ENCODE measurements at regions not wholly inside any gene's neighbourhood (a gene's known extent, or its start where the extent isn't known, plus 50 kb on each side); places are given as distances from the start of the nearest gene placed in this dataset.

DNA sequence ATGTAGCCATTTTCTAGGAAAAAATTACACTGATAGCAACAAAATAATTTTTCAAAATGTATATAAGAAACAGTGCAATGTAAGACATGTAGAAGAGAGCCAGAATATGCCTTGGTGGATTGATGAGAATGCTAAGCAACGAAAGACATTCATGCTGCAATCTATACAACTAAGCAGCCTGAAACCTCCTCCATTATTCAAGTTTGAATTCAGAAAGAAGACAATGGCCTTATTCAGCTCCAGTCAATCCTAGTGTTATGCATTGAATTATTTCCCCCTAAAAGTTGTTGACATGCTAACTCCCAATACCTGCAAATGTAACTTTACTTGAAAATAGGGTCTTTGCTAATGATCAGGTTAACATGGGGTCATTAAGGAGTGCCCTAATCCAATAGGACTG, 73.5 kb downstream of the BTG1 start:
- no peak for DNase-seq (ENCODE audit: low read depth)
- H3K4me3 ChIP-seq (ENCODE audit: low read depth, low read length) = no peak overlapping the region
- TF ChIP-seq CTCF (IDR thresholded peaks at IDR 0.05; ENCODE audit: insufficient read depth, low read depth, low read length, missing control alignments) = no peak

GRCh38 chr12:92070864-92071445, 74.7 kb downstream of the BTG1 start:
- no peak for TF ChIP-seq CTCF (IDR thresholded peaks at IDR 0.05; ENCODE audit: insufficient read depth, low read depth, low read length, missing control alignments)
- DNase-seq (ENCODE audit: low read depth) = no peak
- no peak overlapping the region for H3K4me3 ChIP-seq (ENCODE audit: low read depth, low read length)

GRCh38 chr12:92070054-92070863, 75.4 kb downstream of the BTG1 start:
- no peak overlapping the region for H3K4me3 ChIP-seq (ENCODE audit: low read depth, low read length)
- no peak for TF ChIP-seq CTCF (IDR thresholded peaks at IDR 0.05; ENCODE audit: insufficient read depth, low read depth, low read length, missing control alignments)
- DNase-seq (ENCODE audit: low read depth) = no peak

DNA sequence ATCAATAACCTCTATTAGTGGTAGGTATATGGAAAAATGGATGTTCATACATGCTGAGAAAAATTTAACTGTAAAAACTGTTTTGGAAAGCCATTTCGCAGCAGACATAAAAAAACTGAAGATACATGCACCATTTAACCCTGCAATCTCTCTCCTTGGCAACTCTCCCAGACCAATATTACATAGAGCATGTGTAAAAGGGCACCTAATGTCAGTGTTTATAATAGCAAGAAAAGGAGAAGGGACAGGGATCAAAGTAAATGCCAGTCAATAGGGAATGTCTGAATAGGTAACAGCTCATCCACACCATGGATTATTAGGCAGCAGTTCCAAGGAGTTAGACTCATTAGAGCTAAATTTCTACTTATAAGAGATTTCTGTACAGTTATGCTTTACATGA, 77.2 kb downstream of the BTG1 start:
- DNase-seq (ENCODE audit: low read depth) = no peak
- H3K4me3 ChIP-seq (ENCODE audit: low read depth, low read length) = no peak overlapping the region
- no peak for TF ChIP-seq CTCF (IDR thresholded peaks at IDR 0.05; ENCODE audit: insufficient read depth, low read depth, low read length, missing control alignments)

- H3K4me3 ChIP-seq (ENCODE audit: low read depth, low read length) = no peak overlapping the region
- peak; percentile 44 for DNase-seq (ENCODE audit: low read depth)
- no peak for TF ChIP-seq CTCF (IDR thresholded peaks at IDR 0.05; ENCODE audit: insufficient read depth, low read depth, low read length, missing control alignments)
Observed at GRCh38 chr12:92065639-92066038, 80.0 kb downstream of the BTG1 start.

GRCh38 chr12:92065018-92065499, 80.6 kb downstream of the BTG1 start:
- peak overlapping the region; percentile 7; the same call in 1 of the 2 replicates for H3K4me3 ChIP-seq (ENCODE audit: low read depth, low read length)
- no peak for TF ChIP-seq CTCF (IDR thresholded peaks at IDR 0.05; ENCODE audit: insufficient read depth, low read depth, low read length, missing control alignments)
- peak; percentile 84 for DNase-seq (ENCODE audit: low read depth)
